ENCODE measurements at regions not wholly inside any gene's neighbourhood (a gene's known extent, or its start where the extent isn't known, plus 50 kb on each side); places are given as distances from the start of the nearest gene placed in this dataset.

GRCh38 chr18:70456376-70456775 is 167.5 kb downstream of the SOCS6 start:
- Histone ChIP-seq H2AFZ (ENCODE audit: low read depth, low read length) (no peak overlapping the region), H3K27me3 (ENCODE audit: insufficient read depth, low read length, poor library complexity) (no peaks in the 10 kb centered on the region), H3K4me1 (ENCODE audit: insufficient read depth, low read length) (no peaks in the 10 kb centered on the region), H3K79me2 (ENCODE audit: insufficient read depth, low read length) (no peaks in the 10 kb centered on the region), H3K4me3 (ENCODE audit: low read depth in 1 of 2, low read length in 2 of 2) (no peak overlapping the region), H3K9me3 (ENCODE audit: insufficient read depth, low read length, severe bottlenecking) (no peaks in the 10 kb centered on the region), H3K4me2 (ENCODE audit: insufficient read depth, low read length) (no peak overlapping the region), H4K20me1 (ENCODE audit: insufficient read depth, low read length) (no peaks in the 10 kb centered on the region), H3K9ac (ENCODE audit: low read depth, low read length) (no peak overlapping the region), H3K27ac (ENCODE audit: low read length) (no peak overlapping the region), H3K36me3 (ENCODE audit: insufficient read depth, low read length) (no peaks in the 10 kb centered on the region)
- TF ChIP-seq CTCF (IDR thresholded peaks at IDR 0.05; ENCODE audit: borderline replicate concordance, extremely low read depth, low read length, poor library complexity, severe bottlenecking) (no peak), EZH2 (IDR thresholded peaks at IDR 0.05; ENCODE audit: borderline replicate concordance, low read depth, low read length, severe bottlenecking) (no peak)
- DNase-seq (no peak), ATAC-seq (ENCODE audit: insufficient read depth, low read depth) (no peak)

GRCh38 chr18:70455731-70456130 is 166.9 kb downstream of the SOCS6 start:
- Histone ChIP-seq H3K27me3 (ENCODE audit: insufficient read depth, low read length, poor library complexity) (no peaks in the 10 kb centered on the region), H4K20me1 (ENCODE audit: insufficient read depth, low read length) (no peaks in the 10 kb centered on the region), H3K4me3 (ENCODE audit: low read depth in 1 of 2, low read length in 2 of 2) (no peak overlapping the region), H3K36me3 (ENCODE audit: insufficient read depth, low read length) (no peaks in the 10 kb centered on the region), H3K9ac (ENCODE audit: low read depth, low read length) (no peak overlapping the region), H3K27ac (ENCODE audit: low read length) (no peak overlapping the region), H2AFZ (ENCODE audit: low read depth, low read length) (no peak overlapping the region), H3K79me2 (ENCODE audit: insufficient read depth, low read length) (no peaks in the 10 kb centered on the region), H3K4me1 (ENCODE audit: insufficient read depth, low read length) (no peaks in the 10 kb centered on the region), H3K9me3 (ENCODE audit: insufficient read depth, low read length, severe bottlenecking) (no peaks in the 10 kb centered on the region), H3K4me2 (ENCODE audit: insufficient read depth, low read length) (no peak overlapping the region)
- DNase-seq = no peak
- TF ChIP-seq EZH2 (IDR thresholded peaks at IDR 0.05; ENCODE audit: borderline replicate concordance, low read depth, low read length, severe bottlenecking) (no peak), CTCF (IDR thresholded peaks at IDR 0.05; ENCODE audit: borderline replicate concordance, extremely low read depth, low read length, poor library complexity, severe bottlenecking) (no peak)
- ATAC-seq (ENCODE audit: insufficient read depth, low read depth) = no peak

GRCh38 chr18:70454704-70455322 is 166.0 kb downstream of the SOCS6 start:
- Histone ChIP-seq H3K9ac (ENCODE audit: low read depth, low read length) (no peak overlapping the region), H2AFZ (ENCODE audit: low read depth, low read length) (no peak overlapping the region), H3K9me3 (ENCODE audit: insufficient read depth, low read length, severe bottlenecking) (no peaks in the 10 kb centered on the region), H3K79me2 (ENCODE audit: insufficient read depth, low read length) (no peaks in the 10 kb centered on the region), H3K4me2 (ENCODE audit: insufficient read depth, low read length) (no peak overlapping the region), H4K20me1 (ENCODE audit: insufficient read depth, low read length) (no peaks in the 10 kb centered on the region), H3K4me1 (ENCODE audit: insufficient read depth, low read length) (no peaks in the 10 kb centered on the region), H3K27me3 (ENCODE audit: insufficient read depth, low read length, poor library complexity) (no peaks in the 10 kb centered on the region), H3K4me3 (ENCODE audit: low read depth in 1 of 2, low read length in 2 of 2) (no peak overlapping the region), H3K27ac (ENCODE audit: low read length) (no peak overlapping the region), H3K36me3 (ENCODE audit: insufficient read depth, low read length) (no peaks in the 10 kb centered on the region)
- ATAC-seq (ENCODE audit: insufficient read depth, low read depth) (peak; percentile 67; the same call in 2 of the 3 replicates), DNase-seq (peak; percentile 24)
- TF ChIP-seq CTCF (IDR thresholded peaks at IDR 0.05; ENCODE audit: borderline replicate concordance, extremely low read depth, low read length, poor library complexity, severe bottlenecking) (peak; percentile 84), EZH2 (IDR thresholded peaks at IDR 0.05; ENCODE audit: borderline replicate concordance, low read depth, low read length, severe bottlenecking) (no peak)
